ENCODE measurements at regions not wholly inside any gene's neighbourhood (a gene's known extent, or its start where the extent isn't known, plus 50 kb on each side); places are given as distances from the start of the nearest gene placed in this dataset.
"Not testable (repeated sequence)": the region's sequence is repeated elsewhere in the genome, so short reads cannot be mapped to it uniquely, and the experiment has no call there.

DNA sequence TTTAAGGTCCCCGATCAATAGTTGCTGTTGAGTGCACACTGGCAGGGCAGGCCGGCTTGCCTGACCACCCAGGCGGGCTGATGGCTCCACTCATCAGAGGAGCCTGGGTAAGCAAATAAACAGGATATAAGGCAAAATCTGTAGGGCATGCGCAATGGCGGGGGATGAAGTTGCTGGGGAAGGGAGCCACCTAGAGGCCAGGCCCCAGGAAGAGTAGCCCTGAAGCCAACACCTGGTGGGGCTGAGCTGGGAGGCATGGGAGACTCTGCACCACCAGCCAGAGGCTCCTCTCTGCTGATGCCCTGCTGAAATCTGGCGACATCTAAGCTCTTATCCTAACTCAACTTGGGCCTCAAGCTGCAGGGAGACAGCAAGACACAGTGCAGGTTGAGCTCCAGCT, 324.3 kb downstream of the ZNF536 start:
- no peak for DNase-seq (ENCODE audit: low spot score)

DNA sequence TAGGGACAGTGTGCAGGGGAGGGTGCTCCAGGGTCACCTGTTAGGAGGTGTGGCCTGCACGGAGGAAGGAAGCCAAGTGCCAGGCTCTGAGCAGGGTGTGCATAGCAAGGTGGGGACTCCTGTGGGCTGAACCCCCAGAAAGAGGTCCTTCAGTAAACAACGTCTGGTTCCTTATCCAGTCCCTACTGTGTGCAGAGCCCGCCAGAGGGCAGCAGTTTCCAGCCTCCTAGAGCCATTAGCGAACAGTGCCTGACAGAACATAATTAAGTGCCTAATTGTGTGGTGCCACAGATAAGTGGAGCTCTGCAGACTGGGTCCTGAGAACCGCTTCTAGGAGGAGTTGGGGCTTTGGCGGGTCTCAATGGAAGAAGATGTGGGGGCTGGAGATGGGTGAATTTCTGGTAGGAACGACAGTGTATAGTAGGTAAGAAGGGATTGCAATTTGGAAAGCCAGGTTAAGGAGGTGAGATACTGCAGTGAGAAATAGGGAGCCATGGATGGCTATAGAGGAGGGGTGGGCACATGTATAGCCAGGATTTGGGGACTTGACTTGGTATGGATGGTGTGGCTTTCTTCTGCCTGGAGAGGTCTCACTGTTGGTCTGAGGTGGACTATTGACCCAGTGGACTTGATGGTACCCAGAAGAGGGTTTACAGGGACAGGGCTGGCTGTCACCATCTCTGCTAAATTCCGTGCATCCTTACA, 323.1 kb downstream of the ZNF536 start:
- no peak for DNase-seq (ENCODE audit: low spot score)

DNA sequence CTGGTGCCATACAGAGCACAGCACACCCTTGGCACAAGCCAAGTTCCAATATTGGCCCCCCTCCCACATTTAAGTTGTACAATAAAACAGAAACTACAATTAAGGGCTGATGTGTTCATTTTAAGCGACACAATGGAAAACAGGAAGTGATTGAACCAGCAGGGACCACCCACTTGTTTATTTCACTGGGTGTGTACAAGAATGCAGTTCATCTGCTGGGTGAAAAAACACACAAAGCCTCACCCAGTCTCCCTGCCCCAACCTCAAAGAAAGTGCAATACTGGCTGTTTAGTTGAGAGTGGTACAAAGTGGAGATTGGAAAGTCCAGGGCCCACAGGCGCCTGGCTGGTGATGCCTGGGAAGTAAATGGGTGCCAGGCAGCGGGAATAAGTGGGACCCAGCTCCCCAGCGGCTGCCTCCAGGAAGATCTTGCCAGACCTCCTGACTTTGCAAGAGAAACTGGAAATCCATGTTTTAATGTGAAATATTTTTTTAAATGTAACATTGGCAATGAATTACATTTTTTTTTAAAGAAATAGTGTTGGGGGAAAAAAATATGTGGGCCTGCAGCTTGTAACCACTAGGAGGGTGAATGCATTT, 322.1 kb downstream of the ZNF536 start:
- DNase-seq (ENCODE audit: low spot score): no peak

DNA sequence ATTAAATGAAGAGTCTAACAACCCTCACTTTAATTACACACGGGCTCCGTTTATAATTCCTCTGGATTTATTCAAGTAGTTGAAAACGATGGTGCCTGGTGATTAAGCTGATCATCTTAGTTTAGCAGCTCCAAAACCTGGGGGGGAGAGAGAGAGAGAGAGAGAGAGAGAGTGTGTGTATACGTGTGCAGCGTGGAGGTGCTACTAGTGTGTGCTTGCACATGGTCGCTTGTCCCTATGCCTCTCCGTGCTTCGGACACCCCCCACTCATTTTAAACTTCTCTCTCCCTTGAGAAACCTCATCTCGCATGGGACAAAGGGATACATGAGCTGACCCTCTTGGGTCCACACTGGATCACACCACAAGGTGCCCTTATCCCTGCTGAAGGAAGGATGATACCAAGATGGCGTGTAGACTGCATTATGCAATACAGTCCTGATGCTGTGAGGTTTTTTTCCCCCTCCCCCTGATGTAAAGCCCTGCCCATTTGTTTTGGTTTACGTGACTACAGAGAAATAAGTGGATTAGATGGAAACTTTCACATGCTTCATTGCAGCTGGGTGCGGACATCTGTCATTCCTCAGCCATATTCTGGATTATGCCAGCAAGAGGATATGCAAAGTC, 320.8 kb downstream of the ZNF536 start:
- no peak for DNase-seq (ENCODE audit: low spot score)

DNA sequence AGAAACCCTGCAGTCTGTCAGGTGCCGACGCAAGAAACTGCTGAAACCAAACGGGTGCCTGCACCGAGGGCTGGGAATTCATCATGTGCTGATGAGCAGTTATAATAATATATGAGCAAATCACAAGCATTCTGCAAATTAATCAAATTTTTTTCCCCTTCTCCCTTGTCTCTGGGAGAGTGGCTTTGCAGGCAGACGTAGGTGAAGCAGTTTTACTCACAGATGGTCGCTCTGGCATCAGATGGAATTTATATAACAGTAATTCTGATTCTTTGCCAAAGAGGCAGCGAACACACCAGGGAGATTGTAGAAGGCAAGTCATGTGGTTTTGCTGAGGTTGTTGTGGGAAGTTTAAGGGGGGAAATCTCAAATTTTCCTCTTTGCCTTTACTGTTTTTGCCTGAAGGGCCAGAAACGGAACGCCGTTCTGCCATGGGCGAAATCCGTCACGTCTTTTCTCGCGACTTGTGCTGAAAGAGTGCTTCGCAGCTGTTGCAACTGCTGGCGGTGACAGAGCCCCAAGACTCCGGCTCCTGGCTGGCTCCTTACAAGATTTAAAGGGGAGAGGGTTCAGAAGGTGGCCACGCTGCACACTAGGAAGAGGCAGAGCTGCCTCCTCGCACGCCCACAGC, 320.1 kb downstream of the ZNF536 start:
- no peak for DNase-seq (ENCODE audit: low spot score)

DNA sequence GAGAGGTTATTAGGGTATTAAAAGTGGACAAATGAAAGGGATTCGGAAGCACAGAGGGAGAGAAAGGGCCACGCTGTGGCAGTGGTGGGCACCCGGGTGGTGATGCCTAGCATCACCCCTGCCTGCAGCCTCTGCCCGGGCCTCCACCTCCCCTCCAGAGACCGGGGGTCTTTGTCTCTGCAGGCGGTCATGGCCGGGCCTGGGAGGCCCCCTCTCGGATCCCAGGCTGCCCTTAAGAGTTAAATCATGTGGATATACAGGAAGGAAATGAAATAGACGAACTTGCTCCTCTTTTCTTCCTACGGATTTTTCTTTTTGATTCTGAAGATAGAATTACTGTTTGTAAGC, 319.6 kb downstream of the ZNF536 start:
- no peak for DNase-seq (ENCODE audit: low spot score)

DNA sequence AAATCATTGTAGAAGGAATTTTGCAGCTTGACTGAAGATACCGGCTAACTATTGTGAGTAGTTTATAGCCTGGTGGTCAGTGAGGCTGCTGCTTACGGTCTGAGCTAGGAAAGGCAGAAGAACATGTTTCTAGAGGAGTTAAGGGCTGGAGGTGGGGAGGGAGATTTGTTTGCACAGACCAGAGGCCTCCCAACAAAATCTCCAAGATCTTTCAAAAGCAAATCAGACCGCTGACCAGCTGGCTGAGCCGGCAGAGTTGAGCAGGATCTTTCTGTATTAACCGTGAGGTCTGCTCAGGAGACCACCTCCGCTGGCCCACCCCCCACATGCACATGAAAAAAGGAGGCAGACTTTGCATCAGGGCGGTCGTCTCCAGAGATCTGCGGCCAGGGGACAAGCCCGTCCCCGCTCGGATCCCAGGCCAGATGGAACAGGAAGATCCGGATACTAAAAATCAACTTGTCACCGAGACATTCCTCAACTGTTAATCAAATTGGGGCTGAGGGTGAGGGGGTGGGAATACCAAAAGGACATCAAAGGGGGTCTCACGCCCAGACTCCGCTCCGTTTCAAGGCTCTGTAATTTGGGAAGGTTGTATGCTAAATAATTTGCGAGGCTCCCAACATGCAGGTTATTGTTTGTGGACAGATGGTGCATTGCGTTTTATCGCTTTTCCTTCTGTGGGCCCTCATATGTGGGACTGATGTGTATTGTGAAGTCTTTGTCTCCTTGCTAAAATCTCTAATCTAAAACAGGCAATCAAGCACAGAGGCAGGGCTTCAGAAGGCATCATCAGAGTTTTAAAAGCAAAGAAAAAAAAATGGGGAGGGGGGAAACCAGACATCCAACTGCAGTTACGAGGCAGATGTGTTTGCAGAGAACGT, 319.0 kb downstream of the ZNF536 start:
- no peak for DNase-seq (ENCODE audit: low spot score)

DNA sequence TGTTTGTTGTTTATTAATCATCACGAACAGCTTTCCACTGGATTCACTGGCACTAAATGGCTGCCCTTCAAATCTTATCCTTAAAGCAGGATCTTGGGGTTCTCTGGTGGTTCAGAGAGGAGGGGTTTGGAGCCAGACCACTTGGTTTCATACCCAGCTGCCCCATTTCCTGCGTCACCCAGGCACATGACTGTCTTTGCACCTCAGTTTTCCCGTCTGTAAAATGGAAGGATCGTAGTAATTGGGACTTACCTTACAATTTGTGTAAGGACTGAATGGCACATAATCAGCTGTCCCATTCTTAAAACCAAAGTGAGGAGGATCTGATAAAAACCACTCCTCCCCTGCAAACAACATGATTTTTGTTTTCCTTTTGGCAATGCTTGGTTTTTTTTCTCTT, 318.3 kb downstream of the ZNF536 start:
- no peak for DNase-seq (ENCODE audit: low spot score)

DNA sequence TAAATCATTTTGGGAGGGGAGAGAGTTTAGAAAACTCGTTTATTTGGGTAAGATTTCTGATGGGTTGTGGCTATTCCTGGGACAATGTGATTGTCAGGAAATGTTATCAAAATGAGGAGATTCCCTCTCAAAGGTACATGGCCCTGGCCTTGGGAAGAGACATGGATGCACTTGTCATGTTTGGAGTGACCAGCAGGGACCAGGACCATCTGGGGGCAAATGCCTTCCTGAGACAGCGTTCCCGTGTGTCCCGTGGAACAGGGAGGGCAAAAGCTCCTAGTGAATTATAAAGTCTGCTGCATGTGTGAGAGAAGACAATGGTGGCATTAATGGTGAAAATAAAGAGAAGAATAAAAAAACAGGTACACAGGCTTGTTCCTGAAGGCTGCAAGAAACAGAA, 317.3 kb downstream of the ZNF536 start:
- no peak for DNase-seq (ENCODE audit: low spot score)

DNA sequence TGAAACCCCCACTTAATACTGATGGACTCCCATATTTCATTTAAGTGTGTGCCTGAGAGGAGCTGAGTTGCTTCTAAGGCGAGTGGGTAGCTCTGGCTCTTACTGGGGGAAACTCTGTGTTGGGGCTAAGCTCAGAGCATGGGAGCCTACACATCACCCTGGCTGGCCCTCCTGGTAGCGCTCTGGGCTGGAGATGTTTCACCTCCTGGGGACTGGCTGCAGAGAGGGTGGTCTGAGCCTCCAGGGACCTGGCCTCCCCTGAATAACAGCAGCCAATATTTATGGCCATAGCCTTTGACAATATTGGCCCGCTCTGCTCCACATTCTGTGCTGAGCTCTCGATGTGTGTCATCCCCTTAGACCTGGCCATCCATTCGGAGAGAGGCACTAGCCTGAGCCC, 316.5 kb downstream of the ZNF536 start:
- no peak for DNase-seq (ENCODE audit: low spot score)

DNA sequence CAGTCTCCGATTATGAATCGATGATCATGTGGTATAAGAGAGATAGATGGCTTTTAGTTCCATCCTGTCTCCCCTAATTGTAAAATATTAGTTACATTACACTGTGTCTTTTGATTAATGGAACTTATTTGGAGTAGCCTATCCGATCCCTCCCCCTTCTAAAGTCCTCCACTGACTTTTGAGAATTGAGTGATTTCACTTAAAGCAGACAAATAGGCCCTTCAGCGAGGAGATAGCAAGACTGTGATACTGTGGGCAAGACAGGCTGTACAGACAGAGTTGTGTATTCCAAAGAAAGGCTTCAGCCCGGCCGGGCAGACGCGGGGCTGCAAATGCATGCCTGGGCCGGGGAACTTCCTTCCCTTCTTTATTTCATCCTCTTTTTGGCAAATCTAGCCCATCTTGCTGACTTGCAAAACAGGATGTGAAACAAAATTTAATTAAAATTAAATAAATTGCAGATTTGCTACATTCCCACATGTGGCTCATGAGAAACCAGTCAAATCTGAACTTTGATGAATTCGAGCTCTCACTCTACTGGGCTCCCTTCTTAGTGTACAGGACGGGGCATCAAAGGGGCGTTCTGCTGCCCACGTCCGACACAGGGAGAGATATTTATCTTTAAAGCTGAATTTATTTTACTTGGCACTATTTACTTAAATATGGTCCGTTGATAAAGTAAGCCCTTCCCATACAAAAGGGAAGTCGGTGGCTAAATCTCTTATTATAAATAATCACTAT, 314.8 kb downstream of the ZNF536 start:
- peak; percentile 26 for DNase-seq (ENCODE audit: low spot score)

DNA sequence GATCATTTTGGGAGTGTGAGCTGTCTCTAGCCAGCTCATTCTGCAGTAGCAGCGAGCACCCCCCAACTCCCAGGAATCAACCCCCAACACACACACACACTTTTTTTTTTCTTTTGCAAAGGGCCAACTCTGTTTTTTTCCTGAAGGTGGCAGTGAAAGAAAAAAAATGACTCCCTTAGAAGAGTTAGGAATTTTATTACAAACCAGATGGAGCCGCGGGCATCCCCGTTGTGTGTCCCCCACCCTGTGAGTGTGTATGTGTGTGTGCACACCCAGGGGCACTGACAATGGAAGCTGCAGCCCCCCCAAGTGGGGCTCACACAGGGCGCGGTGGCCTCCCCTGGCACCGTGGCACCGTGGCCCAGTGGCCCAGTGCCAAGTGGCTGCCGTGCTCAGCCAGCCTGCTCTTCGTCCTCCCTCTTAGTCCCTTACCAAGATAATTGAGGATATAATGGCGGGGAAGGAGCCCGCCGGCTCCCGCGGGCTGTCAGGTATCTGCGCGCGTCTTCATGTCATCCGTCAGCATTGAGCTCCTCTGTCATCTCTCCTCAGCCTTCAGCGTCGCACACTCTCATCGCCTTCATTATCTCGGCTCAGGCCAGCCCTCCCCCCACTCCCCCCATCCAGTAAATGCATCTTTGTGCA, 314.1 kb downstream of the ZNF536 start:
- peak; percentile 53 for DNase-seq (ENCODE audit: low spot score)

DNA sequence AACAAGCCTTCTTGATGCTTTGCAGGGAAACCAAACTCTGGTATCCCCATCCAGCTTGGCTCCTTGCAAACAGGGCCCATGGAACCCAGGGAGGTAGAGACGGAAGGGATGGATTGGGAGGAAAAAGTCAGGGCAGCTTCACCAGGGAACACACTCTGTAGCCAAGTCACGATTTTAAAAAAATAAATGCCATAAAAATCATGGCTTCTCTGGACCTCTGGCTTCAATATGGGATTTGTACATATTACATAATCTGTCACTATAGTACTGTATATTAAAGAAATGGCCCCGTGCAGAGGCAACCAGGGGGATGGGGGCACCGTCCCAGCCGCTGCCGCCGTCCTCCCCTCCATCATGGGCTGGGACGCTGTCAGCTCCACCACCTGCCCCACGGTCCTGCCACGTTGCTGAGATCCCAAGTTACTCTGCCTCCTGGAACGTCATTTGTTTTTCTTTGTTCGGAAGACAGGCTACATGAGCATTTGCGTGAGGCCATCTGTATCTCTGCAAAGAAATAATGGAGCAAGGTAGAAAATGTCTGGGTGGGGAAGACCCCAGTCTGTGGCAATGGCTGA, 313.3 kb downstream of the ZNF536 start:
- DNase-seq (ENCODE audit: low spot score): peak; percentile 38

DNA sequence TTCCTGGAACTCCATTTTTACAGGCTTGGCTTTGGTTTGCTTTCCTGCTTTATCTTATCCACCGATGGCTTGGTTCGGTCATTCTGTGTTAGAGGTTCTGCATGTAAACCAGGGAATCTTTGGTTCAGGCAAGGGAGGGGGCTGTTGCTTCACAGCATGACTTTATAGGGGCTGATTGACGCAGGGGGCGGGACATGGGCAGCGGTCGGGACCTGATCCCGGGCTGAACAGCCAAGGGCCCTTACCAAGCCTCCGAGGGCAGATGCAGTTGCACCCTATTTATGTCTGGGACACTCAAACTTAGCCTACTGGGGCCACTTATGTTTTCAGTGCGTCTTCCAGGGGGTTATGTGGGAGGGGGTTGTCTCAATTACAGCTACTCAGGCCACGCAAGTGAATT, 312.4 kb downstream of the ZNF536 start:
- peak; percentile 38 for DNase-seq (ENCODE audit: low spot score)

DNA sequence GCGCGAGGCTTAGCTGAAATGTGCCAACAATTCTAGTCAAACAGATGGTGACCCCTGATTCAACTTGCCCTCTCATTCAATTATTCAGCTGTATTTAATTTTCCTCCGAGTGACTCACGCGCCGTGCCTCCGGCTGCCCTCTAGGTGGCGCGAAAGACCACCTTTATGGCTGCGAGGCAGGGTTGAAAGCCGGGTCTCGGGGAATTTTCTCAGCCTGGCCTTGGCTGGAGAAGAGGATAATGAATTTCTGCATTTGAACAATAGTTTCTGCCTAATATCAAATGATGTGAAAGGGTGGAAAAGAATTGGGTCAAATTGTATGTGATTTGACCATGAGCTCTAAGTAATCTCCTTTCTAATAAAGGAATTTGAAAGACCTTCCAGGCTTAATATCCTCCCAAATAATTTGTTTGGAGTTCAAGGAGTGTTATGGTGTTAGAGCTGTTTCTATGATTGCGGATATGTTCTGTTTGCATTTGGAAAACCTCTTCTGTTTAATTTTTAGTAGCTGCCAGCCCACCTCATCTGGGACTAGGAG, 310.9 kb downstream of the ZNF536 start:
- peak; percentile 87 for DNase-seq (ENCODE audit: low spot score)

DNA sequence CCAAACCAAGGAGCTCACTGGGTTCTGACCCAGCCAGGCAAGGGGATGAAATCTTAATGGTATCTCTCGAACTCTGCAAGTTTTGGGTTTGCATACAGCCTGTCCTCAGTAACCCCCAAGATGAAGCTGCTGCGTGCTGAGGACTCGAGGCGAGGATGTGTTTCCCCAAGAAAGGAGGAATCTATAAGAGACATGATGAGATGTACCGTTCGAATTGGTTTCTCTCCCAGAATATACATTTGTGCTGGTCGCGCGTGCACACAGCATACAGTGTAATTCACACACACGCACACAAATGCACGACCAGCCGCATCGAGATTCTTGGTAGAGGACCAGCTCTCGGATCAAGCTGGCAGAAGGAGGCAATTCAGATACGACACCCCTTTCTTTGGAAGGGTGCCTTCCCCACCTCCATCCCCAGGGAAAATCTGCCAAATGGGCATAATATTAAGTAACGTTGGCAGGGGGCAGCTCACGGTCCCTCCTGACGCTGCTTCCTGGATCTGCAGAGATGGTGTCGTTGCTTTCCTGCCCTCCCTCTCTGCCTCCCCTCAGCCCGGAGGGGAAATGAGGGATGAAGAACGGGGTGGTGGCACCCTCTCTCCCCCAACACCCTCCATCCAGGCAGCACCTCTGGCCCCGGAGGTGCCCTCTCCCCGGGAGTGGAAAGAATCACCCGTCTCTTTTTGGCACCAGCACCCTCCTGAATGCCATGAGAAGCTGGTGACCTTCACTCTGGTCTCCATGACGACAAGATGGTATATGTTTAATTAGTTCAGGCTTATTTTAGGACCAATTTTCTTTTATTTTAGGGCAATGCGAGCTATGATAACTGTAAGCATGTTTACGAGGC, 310.2 kb downstream of the ZNF536 start:
- peak; percentile 62 for DNase-seq (ENCODE audit: low spot score)

DNA sequence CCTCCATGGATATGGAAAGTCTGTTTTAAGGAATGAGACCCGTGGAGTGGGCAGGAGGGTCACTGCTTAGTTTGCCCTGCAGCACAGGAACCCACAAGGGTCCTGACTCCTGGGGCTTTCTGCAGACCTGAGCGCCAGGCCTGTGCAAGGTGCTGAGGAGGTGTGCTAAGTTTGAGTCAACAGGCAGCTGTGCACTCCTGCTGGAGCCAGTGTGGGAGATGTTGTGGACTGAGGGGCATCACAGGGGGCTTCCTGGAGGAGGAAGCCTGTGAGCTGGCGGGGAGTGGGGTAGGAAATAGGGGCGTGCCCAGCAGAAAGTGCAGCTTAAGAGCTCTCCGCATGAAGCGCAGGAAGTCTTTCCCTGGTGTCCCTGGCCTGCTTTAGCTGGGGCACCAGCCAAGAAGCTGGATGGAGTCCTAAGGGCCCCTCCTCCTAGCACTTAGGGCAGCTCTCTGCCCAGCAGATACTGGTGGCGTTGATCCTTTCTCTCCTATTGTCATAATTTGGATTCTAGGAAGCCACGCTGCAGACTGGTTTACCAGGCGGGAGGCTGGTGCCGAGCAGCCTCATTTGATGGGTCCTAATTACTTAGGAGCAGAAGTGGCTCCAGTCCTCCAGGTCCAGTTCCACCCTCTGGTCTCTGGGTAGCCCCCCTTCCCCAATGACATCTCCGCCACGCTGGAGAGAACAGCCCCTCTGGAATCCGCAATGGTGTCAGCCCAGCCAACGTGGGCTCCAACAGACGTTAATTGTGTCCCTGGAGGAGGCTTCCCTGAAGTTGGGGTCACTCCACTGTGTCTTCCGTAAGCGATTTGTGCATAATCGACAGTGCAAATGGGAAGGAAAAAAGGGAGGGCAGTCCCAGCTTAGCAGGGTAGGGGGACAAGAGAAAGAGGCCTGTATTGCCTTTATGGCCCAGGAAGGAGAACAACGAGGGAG, 309.2 kb downstream of the ZNF536 start:
- no peak for DNase-seq (ENCODE audit: low spot score)

DNA sequence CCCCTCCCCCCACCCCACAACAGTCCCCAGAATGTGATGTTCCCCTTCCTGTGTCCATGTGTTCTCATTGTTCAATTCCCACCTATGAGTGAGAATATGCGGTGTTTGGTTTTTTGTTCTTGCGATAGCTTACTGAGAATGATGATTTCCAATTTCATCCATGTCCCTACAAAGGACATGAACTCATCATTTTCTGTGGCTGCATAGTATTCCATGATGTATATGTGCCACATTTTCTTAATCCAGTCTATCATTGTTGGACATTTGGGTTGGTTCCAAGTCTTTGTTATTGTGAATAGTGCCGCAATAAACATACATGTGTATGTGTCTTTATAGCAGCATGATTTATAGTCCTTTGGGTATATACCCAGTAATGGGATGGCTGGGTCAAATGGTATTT, 308.2 kb downstream of the ZNF536 start:
- not testable (repeated sequence) for DNase-seq (ENCODE audit: low spot score)

Measured in left forelimb (tissue), 1 donor.